Heart right ventricle (tissue), 16 donors: ENCODE measurements at regions not wholly inside any gene's neighbourhood (a gene's known extent, or its start where the extent isn't known, plus 50 kb on each side); places are given as distances from the start of the nearest gene placed in this dataset.

ENCODE experiments used
- ATAC-seq, 8 donors: fragments of 200-7000 bp; cut with Tn5 transposase; one replicate each; pipeline ENCODE4 v1.9.1; 2020; ENCODE audit warnings: mild to moderate bottlenecking in 8 of 8, moderate library complexity in 8 of 8, moderate number of reproducible peaks in 1 of 8
- DNase-seq, 2 donors: peaks; one replicate each; pipeline ENCODE4 v3.0.0-alpha.2; 2020
- H3K27ac ChIP-seq, 10 donors: fragments of 200-600 bp; sonication (generic) in 2 of 10; one replicate each; pipeline versions ENCODE4 v1.5.0 to v1.8.0; 2020 to 2022; ENCODE audit warnings: mild to moderate bottlenecking in 3 of 10
- H3K27me3 ChIP-seq, 7 donors: fragments of 200-600 bp; one replicate each; pipeline ENCODE4 v1.8.0; 2021 to 2022; ENCODE audit warnings: mild to moderate bottlenecking in 2 of 7
- H3K36me3 ChIP-seq, 9 donors: fragments of 200-600 bp; sonication (generic) in 1 of 9; one replicate each; pipeline versions ENCODE4 v1.5.0 to v1.8.0; 2020 to 2022; ENCODE audit warnings: mild to moderate bottlenecking in 2 of 9
- H3K4me1 ChIP-seq, 9 donors: fragments of 200-600 bp; sonication (generic) in 1 of 9; one replicate each; pipeline versions ENCODE4 v1.5.0 to v1.8.0; 2020 to 2022; ENCODE audit warnings: mild to moderate bottlenecking in 4 of 9
- H3K4me3 ChIP-seq, 10 donors: fragments of 200-600 bp; sonication (generic) in 2 of 10; one replicate each; pipeline versions ENCODE4 v1.5.0 to v1.8.0; 2020 to 2022; ENCODE audit warnings: mild to moderate bottlenecking in 7 of 10, moderate library complexity in 2 of 10
- H3K9me3 ChIP-seq, 11 donors: fragments of 200-600 bp in 10 of 11; sonication (generic) in 2 of 11; one replicate each; pipeline versions ENCODE4 v1.5.0 to v1.8.0; 2013 to 2022; ENCODE audit warnings: mild to moderate bottlenecking in 2 of 11, control low read depth in 1 of 11, moderate library complexity in 1 of 11
- CTCF ChIP-seq, 9 donors: fragments of 200-600 bp; sonication (generic) in 2 of 9; IDR thresholded peaks; one replicate each; pipeline versions ENCODE4 v1.5.0 to v1.8.0; 2021 to 2022; ENCODE audit warnings: antibody characterized with exemption in 9 of 9, mild to moderate bottlenecking in 5 of 9, moderate library complexity in 1 of 9
- WGBS, 2 donors: extraction: QIAGEN DNeasy Blood & Tissue Kit; methylation state at CpG; one replicate each; pipeline ENCODE4 v1.1.7; 2013; ENCODE audit warnings: inconsistent platforms in 1 of 2; 5-methylcytosine and 5-hydroxymethylcytosine counted together
- intact Hi-C, 10 donors: fragments of 100-400 bp; cut with DNase I; formaldehyde crosslinking; loops; one replicate each; pipeline versions ENCODE4 v1.11.1 to v1.14.2; 2022
- donor health status: Arrhythmogenic right ventricular cardiomyopathy.
- donor health status: ischemic (EF 13 %, LVEDD 7.1; RV severe dilation, severe dysfunction).
- donor health status: healthy with polysubstance abuse.
- donor health status: DM: no; HTN: yes; CAD: no.
- donor health status: DM: no; HTN: no; CAD: no.
- donor health status: ischemic (EF 25% LVEDD 6.9; RV normal size, moderate dysfunction).
- donor health status: ischemic (EF 25% LVEDD 5.7; RV mildly dilated, moderate dysfunction).
- donor health status: healthy.
- donor health status: DM: yes; HTN: yes; CAD: no.
- donor health status: Ischemic cardiomyopathy.
- donor health status: ischemic (EF 35%, LVEDD 5.7; RV mildly dilated, moderate dysfunction).
- donor health status: nonischemic (EF 11% LVEDD 7.7; RV severe dilation, severe dysfunction).
- donor health status: DM: yes; HTN: yes; CAD: no.
- donor health status: PGD.
- donor health status: ischemic (EF 29% LVEDD 5.4; RV normal size, mild dysfunction).
- donor health status: nonischemic (EF 23%, LVEDD 6.1; RV moderate dilation, normal function).

- Histone ChIP-seq H3K4me3 (no peak overlapping the region), H3K4me1 (peaks cover 4 to 32% (median 14%) of the 10 kb centered on the region in 9 donors), H3K27me3 (no peaks in the 10 kb centered on the region), H3K9me3 (no peaks in the 10 kb centered on the region), H3K27ac (no peak overlapping the region), H3K36me3 (peaks cover 0 to 94% (median 31%) of the 10 kb centered on the region in 9 donors)
- intact Hi-C loops: no loop called here
- WGBS, 2 donors: 92 to 95% methylated on average over 12 of the region's 12 CpGs
- ATAC-seq (no peak), DNase-seq (no peak)
- no peak for TF ChIP-seq CTCF (IDR thresholded peaks at IDR 0.05)
Observed at GRCh38 chr3:124658270-124658669, 72.0 kb upstream of the UMPS start.

- Histone ChIP-seq H3K9me3 (no peaks in the 10 kb centered on the region), H3K27ac (no peak overlapping the region), H3K4me3 (no peak overlapping the region), H3K4me1 (peaks cover 0 to 23% (median 12%) of the 10 kb centered on the region in 9 donors), H3K27me3 (no peaks in the 10 kb centered on the region), H3K36me3 (peaks cover 0 to 99% (median 31%) of the 10 kb centered on the region in 9 donors)
- no peak for ATAC-seq
- no peak for TF ChIP-seq CTCF (IDR thresholded peaks at IDR 0.05)
- no peak for DNase-seq
- WGBS, 2 donors: 0% methylated on average over 1 of the region's 1 CpG
- intact Hi-C loops: no loop called here
Observed at GRCh38 chr3:124659175-124659574, 71.1 kb upstream of the UMPS start.

- Histone ChIP-seq H3K4me3 (no peak overlapping the region), H3K27ac (peak overlapping the region in 1 of 10 donors; percentile 28), H3K9me3 (no peaks in the 10 kb centered on the region), H3K36me3 (peaks cover 0 to 87% (median 31%) of the 10 kb centered on the region in 9 donors), H3K27me3 (no peaks in the 10 kb centered on the region), H3K4me1 (peaks cover 0 to 22% (median 4%) of the 10 kb centered on the region in 9 donors)
- no peak for TF ChIP-seq CTCF (IDR thresholded peaks at IDR 0.05)
- intact Hi-C loops: no loop called here
- 90 to 100% methylated on average over 1 of the region's 1 CpG for WGBS, 2 donors
- no peak for DNase-seq
- ATAC-seq: no peak
Observed at GRCh38 chr3:124660599-124660998, 69.7 kb upstream of the UMPS start.

GRCh38 chr3:124663690-124664089, 66.6 kb upstream of the UMPS start:
- DNase-seq (no peak), ATAC-seq (no peak)
- Histone ChIP-seq H3K9me3 (no peaks in the 10 kb centered on the region), H3K4me3 (no peak overlapping the region), H3K27ac (no peak overlapping the region), H3K4me1 (peaks cover 0 to 20% (median 6%) of the 10 kb centered on the region in 9 donors), H3K27me3 (no peaks in the 10 kb centered on the region), H3K36me3 (peaks cover 0 to 79% (median 22%) of the 10 kb centered on the region in 9 donors)
- 82 to 88% methylated on average over 2 of the region's 2 CpGs for WGBS, 2 donors
- intact Hi-C loops: no loop called here
- TF ChIP-seq CTCF (IDR thresholded peaks at IDR 0.05): no peak
